HEK293 (cell line): ENCODE measurements at regions not wholly inside any gene's neighbourhood (a gene's known extent, or its start where the extent isn't known, plus 50 kb on each side); places are given as distances from the start of the nearest gene placed in this dataset.

ENCODE experiments used
- CTCF ChIA-PET: fragments of 350-600 bp; formaldehyde crosslinking; extraction: SDS; loops from one replicate; lab custom pipeline; 2021; ENCODE audit warnings: antibody characterized with exemption; lab: Yijun Ruan, JAX
- POLR2A ChIA-PET: fragments of 300-600 bp; formaldehyde crosslinking; extraction: SDS; loops from one replicate; lab custom pipeline; 2020; ENCODE audit warnings: antibody characterized with exemption, inconsistent platforms; lab: Yijun Ruan, JAX
- H3K27ac ChIP-seq: fragments of 200-500 bp; sonication (Bioruptor generic); 2 replicates; pipeline ENCODE4 v1.5.1; 2014; ENCODE audit warnings: low read depth, low read length, control low read depth, inconsistent platforms; ENCODE audit errors: extremely low read depth
- H3K36me3 ChIP-seq, 2 experiments: fragments of 200-500 bp in 1 of 2; sonication (Bioruptor generic) in 1 of 2; 1 replicate in 1 of 2; 2 replicates in 1 of 2; pipeline ENCODE4 v1.5.1; 2014 to 2017; ENCODE audit warnings: inconsistent platforms in 2 of 2, low read length in 2 of 2; ENCODE audit not compliant: control insufficient read depth in 2 of 2, insufficient read depth in 1 of 2
- H3K4me1 ChIP-seq: fragments of 200-500 bp; sonication (Bioruptor generic); 2 replicates; pipeline ENCODE4 v1.5.1; 2014; ENCODE audit warnings: mild to moderate bottlenecking, low read length, inconsistent platforms; ENCODE audit not compliant: control insufficient read depth, insufficient read depth
- H3K4me3 ChIP-seq: 2 replicates; pipeline ENCODE4 v1.5.1; 2011; ENCODE audit warnings: low read depth, mild to moderate bottlenecking, control low read depth, low read length, moderate library complexity
- H3K9me3 ChIP-seq: fragments of 200-500 bp; sonication (Bioruptor generic); 2 replicates; pipeline ENCODE4 v1.5.1; 2014; ENCODE audit warnings: low read depth, low read length, inconsistent platforms; ENCODE audit not compliant: control insufficient read depth, insufficient read depth
- KLF8 ChIP-seq: fragments of 450-650 bp; formaldehyde crosslinking; IDR thresholded peaks from 2 replicates; pipeline ENCODE4 v1.5.1; 2016; ENCODE audit warnings: missing biosample characterization, missing genetic modification characterization
- ZBTB44 ChIP-seq: fragments of 450-650 bp; IDR thresholded peaks from 2 replicates; pipeline ENCODE4 v1.5.1; 2018; ENCODE audit warnings: missing biosample characterization, mild to moderate bottlenecking, missing genetic modification characterization
- ZEB2 ChIP-seq: fragments of 450-650 bp; formaldehyde crosslinking; IDR thresholded peaks from 2 replicates; pipeline ENCODE4 v1.5.1; 2016; ENCODE audit warnings: missing biosample characterization, missing genetic modification characterization
- ZFP41 ChIP-seq: fragments of 450-650 bp; formaldehyde crosslinking; IDR thresholded peaks from 2 replicates; pipeline ENCODE4 v1.5.1; 2016; ENCODE audit warnings: missing biosample characterization, missing genetic modification characterization, borderline replicate concordance
- ZNF19 ChIP-seq: fragments of 450-650 bp; formaldehyde crosslinking; IDR thresholded peaks from 2 replicates; pipeline ENCODE4; 2016; ENCODE audit warnings: missing biosample characterization, missing genetic modification characterization, low read depth
- ZNF202 ChIP-seq: fragments of 450-650 bp; formaldehyde crosslinking; IDR thresholded peaks from 2 replicates; pipeline ENCODE4 v1.5.1; 2016; ENCODE audit warnings: missing biosample characterization, missing genetic modification characterization, borderline replicate concordance
- ZNF311 ChIP-seq: fragments of 450-650 bp; formaldehyde crosslinking; IDR thresholded peaks from 2 replicates; pipeline ENCODE4 v1.5.1; 2017; ENCODE audit warnings: missing biosample characterization, missing genetic modification characterization, borderline replicate concordance
- ZNF529 ChIP-seq: fragments of 450-650 bp; formaldehyde crosslinking; IDR thresholded peaks from 2 replicates; pipeline ENCODE4 v1.5.1; 2017; ENCODE audit warnings: missing genetic modification characterization, missing biosample characterization; ENCODE audit not compliant: insufficient replicate concordance
- ZNF558 ChIP-seq: fragments of 450-650 bp; formaldehyde crosslinking; IDR thresholded peaks from 2 replicates; pipeline ENCODE4 v1.5.1; 2016; ENCODE audit warnings: missing biosample characterization, missing genetic modification characterization
- ZNF639 ChIP-seq: fragments of 450-650 bp; formaldehyde crosslinking; IDR thresholded peaks from 2 replicates; pipeline ENCODE4 v1.5.1; 2016; ENCODE audit warnings: missing biosample characterization, missing genetic modification characterization
- ZXDB ChIP-seq: fragments of 450-650 bp; formaldehyde crosslinking; IDR thresholded peaks from 2 replicates; pipeline ENCODE4 v1.5.1; 2016; ENCODE audit warnings: missing biosample characterization, missing genetic modification characterization

- TF ChIP-seq ZBTB44 (tag by site-specific recombination) (no peak), ZEB2 (no peak), ZNF311 (tag by site-specific recombination) (no peak), ZNF639 (tag by site-specific recombination) (no peak), ZXDB (tag by site-specific recombination) (no peak), ZNF202 (no peak), KLF8 (no peak)
Measured at GRCh38 chr6:139425780-139426179, 51.3 kb upstream of the CITED2 start (continued).

- POLR2A ChIA-PET, result no interaction called here
- no peaks in the 10 kb centered on the region for H3K4me1 ChIP-seq
- no peak overlapping the region for H3K27ac ChIP-seq
- H3K36me3 ChIP-seq, result no peaks in the 10 kb centered on the region
- H3K4me3 ChIP-seq, result no peak overlapping the region
- CTCF ChIA-PET, result no interaction called here
- H3K9me3 ChIP-seq, result no peaks in the 10 kb centered on the region
- no peak for TF ChIP-seq ZNF529 (tag by site-specific recombination)
- no peak for TF ChIP-seq ZNF19
- TF ChIP-seq ZNF558 (tag by site-specific recombination), result no peak
- TF ChIP-seq ZFP41, result no peak
Measured at GRCh38 chr6:139423971-139424667, 49.7 kb upstream of the CITED2 start.
